Myocyte (in vitro differentiated cells): ENCODE measurements at regions not wholly inside any gene's neighbourhood (a gene's known extent, or its start where the extent isn't known, plus 50 kb on each side); places are given as distances from the start of the nearest gene placed in this dataset.

Experiments used
- DNase-seq: peaks from one replicate; pipeline ENCODE4 v3.0.0-alpha.2; 2012; ENCODE audit warnings: low read depth

DNA sequence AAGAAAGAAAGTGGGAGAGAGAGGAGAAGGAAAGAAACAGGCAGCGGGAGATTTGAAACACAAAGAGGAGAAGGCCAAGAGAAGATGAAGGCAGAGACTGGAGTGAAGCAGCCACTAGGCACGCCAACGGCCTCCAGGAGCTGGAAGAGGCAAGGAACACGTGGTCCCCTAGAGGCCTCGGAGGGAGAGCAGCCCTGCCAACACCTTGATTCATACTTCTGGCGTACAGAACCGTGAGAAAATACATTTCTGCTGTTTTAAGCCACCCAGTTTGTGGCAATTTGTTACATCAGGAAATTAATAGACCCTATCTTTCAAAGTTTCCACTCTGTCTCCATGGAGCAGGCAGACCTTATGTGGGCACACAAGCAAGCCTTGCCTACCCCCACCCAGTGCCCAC lies 133.4 kb downstream of the ACTL7B start:
- no peak for DNase-seq

DNA sequence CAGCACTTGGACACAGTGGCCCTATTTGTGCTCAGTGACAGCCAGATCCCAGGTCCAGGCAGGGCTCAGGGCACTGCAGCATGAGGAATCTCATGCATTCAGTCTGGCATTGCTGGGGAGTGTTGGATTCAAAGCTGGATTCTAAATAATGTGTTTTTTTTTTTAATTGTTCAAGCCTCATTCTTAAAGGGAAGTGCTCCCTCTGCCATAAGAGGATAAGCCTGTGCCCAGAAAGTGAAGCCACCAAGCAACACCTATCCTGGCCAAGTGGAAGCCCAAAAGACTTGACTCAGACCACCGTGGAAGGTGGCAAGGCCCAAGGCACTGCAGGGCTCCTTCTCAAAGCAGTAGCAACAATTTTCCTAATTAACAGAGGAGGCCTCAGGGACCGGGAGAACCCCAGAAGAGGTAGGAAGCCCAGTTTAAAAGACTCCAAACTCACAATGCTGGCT lies 135.6 kb downstream of the ACTL7B start:
- no peak for DNase-seq

DNA sequence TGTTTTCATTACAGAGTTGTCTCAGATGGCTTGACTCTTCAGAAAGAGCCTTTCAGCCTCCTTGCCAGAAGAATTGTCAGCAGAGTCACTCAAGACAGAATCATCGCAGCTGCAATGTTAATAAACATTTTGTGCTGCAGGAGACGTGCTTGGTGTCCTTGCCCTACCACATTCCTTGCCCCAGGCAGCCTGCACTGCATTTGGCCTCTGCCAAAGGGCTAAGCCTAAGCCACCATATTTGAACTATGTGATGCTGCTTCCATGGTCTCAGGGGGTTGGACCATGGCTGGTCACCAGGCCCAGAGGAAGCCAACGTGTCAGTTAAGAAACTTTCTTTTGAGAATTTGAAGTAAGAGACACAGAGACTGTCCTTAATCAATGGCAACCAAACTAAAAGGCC lies 145.4 kb downstream of the ACTL7B start:
- DNase-seq = no peak

DNA sequence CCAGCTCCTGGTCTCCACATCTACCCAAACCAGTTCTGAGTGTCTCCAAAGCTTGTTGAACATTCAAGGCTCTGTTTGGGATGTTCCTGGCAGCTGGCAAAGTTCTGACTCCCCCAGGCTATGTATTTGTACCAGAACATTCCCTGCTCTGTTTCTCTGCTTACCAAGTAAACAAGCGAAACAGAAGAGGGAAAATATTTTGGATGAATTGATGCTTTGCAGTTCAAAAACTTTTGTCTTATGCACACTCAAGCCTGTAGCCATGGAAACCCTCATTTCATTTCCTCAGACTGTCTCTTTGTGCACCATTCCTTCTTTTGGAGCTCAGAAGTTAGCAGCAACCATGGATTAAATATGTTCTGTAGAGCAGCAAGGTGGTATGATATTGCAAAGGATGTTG lies 145.8 kb downstream of the ACTL7B start:
- DNase-seq = no peak

DNA sequence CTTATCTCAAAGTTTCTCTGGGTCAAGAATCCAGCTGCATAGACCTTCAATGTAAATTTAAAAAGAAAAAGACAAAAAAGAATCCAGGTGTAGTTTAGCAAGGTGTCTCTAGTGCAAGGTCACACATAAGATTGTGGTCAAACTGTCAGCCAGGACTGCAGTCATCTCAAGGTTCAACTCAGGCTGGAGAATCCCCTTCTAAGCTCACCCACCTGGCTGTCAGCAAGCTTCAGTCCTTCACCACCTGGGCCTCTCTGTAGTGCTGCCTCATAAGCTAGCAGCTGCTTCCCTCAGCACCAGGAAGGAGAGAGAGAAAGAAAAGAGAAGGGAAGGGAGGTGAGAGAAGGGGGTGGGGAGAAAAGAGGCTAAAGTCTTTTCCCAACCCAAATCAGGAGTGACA lies 146.7 kb downstream of the ACTL7B start:
- DNase-seq = no peak

DNA sequence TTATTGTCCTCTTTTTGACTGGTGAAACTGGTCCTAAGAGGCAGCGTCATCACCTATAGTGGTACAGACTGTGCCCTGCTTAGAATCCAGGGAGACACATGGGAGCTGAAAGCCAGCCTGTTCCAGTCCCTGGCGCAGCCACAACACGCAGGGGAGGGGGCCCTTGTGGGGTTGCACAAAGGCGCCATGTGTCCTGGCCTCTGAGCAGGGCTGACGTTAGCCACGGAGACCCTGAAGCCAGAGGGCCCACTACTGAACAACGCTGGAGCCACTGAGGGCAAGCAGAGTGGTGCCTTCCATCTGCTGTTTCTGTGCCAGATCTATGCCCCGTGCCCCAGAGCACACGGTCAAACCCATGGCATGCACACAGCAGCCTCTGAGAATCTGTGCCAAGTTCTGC lies 147.3 kb downstream of the ACTL7B start:
- no peak for DNase-seq

DNA sequence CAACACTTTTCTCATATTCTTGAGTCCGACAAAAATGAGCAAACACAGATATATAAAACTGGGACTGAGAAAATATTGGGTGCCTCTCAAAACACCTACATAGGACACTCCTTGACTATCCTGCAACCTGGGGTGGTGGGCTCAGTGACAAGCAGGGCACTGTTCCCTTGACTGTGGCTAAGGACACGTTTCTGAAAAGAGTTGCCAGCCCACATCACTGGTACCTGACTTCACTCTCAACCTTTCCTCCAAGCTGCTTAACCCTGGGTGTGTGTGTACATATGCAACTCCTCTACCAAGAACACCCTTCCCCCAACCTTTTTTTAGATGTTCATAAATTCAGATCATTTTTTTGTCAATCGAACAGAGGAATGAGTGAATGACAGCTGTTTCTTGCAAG lies 148.7 kb downstream of the ACTL7B start:
- DNase-seq = no peak

DNA sequence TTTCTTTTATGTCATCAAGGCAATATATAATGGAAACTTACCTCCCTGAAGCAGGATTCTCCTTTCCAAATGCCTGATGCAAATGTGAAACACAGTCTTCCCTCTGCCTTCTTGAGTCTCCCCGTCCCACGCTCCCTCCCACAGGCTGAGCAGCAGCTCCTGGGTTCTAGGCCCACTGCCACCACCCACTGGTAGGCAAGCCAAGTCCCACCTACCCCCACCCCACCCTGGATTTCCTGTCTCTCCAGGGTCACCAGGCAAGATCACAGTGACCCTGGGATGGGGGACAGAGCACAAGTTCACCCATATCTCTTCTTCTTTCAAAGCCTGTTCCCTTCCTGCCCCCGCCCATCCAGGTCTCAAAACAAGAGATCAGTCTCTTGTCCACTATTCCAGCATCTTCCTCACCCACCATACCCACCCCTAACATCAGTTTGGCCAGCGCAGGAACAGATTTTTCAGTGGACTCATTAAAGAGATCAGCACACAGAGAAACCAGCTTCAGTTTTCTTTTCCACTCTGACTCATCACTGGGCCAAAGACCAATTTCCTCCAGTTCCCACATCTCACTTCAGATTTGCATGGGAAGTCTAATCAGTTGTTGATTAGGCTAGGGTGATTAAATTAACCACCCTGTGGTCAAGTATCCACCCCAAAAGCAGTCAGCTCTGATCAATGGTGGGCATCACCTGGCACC lies 151.5 kb downstream of the ACTL7B start:
- DNase-seq = peak; percentile 26

DNA sequence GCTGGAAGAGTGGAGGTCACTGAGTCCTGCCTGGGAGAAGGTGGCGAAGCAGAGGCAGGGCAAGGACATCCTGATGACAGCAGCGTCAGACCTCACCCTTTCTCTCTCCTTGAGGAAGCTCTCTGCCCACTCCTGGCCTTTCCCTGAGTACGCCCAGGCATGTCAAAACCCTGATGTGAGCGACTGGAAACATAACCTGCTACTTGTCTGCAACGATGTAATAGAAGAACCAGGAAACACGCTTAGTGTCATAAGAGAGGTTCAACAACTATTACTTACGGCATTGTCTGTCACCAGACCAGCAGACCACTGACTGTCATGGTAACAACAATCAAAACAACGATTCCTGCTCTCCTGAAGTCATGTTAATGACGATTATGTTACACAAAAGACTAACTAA lies 152.4 kb downstream of the ACTL7B start:
- no peak for DNase-seq

DNA sequence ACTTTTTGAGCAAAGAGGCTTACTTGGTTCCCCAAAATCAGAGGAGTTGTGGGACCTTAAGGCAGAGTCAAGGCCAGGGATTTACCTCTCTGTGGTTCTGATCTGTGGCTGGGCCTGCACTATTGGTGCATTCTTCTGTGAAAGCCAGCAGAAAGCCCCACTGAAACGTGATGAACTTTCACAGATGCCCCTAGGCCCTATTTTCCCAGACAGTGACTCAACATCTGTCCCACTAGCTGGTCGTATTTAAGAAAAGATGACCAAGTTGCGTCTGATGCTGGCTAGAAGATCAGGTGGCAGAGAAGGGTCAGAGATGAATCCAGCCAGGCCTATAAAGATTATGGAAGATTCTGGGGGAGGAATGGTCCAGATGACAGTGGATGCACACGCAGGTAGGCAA lies 153.1 kb downstream of the ACTL7B start:
- DNase-seq = no peak

DNA sequence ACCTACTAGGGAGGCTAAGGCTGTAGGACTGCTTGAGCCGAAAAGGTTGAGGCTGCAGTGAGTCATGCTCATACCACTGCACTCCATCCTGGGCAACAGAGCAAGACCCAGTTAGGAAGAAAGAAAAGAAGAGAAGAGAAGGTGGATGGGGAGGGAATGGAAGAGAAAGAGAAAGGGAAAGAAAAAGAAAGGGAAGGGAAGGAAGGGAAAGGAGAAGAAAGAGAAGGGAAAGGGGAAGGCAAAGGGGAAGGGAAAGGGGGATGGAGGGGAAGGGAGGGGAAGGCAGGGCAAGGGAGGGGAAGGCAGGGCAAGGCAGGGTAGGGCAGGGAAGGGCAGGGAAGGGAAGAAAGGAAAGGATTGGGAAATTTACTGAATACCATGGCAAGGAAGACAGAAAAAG lies 157.0 kb downstream of the ACTL7B start:
- DNase-seq = no peak

DNA sequence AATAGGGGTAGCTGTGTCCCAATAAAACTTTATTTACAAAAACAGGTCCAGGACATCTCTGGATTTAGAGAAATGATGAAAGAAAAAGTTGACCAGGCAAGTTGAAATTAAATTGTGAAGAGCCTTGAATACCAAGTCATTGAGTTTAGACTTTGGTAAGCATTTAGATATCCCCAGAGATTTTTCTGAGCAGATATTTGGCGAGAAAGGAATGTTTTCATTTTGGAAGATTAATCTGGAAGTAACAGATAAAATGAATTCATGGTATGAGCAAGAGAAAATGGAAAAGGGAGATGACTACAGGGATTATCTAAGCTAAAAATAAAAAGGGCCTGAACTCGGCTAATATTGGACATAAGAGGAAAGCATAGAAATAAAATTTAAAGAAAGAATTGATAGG lies 157.6 kb downstream of the ACTL7B start:
- DNase-seq = peak; percentile 13

DNA sequence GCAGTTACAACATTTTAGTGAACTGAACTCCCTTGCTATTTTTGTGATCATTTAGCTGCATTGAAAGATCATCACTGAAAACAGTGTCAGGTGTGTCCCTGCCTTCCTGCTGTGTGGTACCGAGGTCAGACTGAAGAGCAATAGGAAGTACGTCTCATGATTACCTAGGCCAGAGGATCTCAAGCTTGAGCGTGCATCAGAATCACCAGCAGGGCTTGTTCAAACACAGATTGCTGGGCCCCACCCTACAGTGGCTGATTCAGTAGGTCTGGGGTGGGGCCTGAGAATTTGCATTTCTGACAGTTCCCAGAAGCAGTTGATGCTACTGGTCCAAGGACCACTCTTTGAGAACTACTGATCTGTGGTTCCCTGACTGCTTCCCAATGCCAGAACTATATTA lies 159.6 kb downstream of the ACTL7B start:
- DNase-seq = no peak

DNA sequence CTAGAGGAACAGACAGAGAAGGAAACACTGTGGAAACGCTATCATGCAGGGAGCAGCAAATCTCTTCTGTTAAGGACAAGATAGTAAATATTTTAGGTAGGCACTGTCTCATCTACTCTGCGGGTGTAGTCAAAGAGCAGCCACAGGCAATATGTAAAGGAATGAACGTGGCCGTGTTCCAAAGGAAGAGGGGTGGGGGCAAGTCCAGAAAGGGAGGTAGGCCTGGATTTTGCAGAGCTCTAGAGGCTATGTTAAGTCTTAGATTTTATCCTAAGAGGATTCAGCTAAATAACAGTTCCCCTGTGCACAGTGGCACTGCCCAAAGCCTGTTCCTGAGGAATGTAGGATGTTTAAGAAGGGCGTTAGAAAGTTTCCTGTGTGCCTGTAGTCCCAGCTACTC lies 161.6 kb downstream of the ACTL7B start:
- no peak for DNase-seq

DNA sequence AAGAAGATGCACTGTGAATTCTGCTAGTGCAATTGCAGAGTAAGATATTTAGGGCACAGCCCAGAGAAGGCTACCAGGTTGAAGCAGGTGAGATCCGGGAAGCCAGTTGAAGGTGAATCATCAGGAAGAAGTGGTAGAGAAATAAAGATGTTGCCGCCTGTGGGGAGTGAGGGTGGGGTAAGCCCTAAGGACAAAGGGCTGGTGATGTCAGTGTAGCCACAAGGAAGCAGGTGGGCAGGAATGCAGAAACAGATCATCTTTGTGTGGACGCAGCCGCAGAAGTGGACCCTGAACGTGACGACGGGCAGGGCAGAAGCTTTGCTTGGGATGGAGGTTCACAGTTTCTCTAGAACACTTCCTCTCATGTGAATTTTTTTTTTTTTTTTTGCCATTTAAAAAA lies 164.2 kb downstream of the ACTL7B start:
- DNase-seq = no peak

DNA sequence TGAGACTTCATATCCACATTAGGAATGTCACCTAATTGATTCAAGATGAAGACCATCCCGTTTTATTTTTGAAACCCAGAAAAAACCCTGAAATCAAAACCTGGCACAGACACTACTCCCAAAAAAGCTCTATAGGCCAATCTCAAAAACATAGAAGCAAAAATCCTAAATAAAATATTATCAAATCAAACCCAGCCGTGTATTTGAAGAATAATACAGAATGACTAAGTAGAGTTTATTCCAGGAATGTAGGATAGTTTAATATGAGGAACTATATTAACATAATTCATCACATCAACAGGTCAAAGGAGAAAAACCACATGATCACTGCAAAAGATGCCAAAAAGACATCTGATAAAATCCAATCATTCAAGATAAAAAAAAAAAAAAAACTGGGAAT lies 167.1 kb downstream of the ACTL7B start:
- DNase-seq = no peak

DNA sequence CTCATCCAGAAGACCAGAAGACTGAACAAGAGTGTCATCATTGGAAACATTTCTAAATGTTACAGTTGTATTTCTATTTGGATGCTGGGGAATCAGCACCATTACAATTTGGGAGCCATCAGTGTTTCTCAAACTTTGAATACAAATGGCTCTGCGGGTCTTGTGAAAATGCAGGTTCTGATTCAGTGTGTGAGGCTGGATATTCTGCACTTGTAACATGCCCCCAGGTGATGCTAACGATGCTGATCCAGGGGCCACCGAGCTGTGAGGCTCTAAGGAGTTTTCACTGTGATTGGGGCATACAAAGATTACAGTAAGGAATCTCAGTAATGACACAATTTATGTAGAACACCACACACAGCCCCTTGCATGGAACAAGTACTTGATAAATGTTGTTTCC lies 167.7 kb downstream of the ACTL7B start:
- no peak for DNase-seq

DNA sequence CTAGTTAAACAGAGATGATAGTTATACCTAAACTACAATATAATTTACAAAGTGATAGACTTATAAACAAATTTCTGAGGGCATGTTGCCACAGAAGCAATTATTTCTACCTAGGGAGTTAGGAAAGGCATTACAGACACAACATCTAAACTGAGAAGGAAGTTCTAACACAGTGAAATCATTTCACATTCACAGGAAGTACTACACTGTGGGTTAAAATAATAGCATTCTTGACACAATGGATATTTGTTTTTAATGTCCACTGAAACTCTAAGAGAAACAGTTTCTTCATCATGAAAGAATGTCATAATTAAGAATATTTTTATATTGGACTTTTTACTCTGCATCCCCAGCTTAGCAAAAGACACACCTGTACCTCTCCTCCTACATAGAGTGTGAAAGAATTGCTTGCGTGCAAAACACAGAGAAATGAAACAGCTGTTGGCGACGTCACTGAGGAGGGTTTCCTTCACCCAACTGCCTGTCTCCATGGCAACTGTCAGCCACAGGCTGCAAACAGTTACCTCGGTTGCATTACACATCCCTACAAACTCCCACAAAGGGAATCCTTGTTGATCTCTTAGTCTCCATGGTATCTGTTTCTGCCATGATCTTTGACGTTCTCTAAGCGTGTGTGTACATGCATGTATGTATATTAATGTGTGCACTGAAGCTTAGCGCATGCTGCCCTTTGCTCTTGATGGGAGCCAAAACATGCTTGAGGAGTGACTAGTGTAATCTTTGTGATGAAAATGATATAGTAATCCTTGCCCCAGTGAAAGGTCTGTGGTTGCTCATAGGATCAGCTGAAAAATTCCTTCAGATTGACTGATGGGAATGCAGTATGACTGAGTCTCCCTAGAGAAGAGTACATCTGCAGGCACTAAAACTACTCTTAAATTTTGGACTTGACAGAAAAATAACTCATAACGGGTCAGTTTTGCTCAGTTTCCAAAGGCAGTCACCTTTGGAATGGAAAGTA lies 168.5 kb downstream of the ACTL7B start:
- DNase-seq = peak; percentile 86

DNA sequence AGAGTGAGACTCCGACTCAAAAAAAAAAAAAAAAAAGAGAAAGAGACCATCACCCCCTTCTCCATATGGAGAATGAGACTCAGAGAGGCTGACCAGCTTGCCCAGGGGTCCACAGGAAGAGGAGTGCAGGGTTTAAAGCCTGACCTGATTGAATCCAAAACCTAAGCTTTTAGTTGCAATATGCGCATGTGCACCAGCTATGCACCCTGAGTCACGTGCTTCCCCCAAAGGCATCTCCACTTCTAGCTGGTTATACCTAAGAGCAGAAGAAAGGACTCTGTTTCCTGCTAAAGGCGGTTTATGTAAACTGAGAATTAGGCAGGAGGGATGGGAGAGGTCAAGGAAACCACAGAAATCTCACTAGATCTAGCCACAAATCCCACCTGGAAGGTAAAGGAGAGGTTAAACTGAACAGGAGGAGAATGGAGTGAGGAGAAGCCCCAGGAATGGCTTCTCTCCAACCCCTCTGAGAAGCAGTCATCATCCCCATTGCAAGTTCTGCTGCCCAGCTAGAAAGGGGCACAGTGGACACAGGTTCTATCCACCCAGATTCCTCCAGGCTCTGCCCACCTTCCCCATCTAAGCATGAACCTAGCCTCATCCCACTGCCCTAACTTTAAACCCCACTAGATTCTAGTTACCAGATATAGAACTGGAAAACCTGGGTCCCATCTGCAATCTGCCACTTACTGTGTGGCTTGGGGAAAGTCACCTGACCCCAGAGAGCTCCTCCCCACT lies 171.3 kb downstream of the ACTL7B start:
- DNase-seq = no peak

DNA sequence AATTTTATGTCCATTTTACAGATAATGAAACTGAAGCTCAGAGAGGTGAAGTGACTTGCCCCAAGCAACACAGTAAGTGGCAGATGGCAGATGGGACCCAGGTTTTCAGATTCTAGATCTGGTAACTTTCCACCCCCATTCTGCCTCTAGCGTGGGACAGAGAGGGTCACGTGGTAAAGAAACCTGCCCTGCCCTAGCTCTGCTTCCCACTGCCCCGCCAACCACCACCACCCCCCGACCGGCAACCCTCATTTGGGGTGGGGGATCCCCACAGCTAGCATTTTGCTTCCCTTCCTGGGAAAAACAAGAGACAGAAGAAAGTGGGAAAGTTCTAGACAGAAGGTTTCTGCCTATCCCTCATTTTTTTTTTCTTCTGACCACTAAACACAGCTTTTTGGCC lies 172.5 kb downstream of the ACTL7B start:
- DNase-seq = no peak

DNA sequence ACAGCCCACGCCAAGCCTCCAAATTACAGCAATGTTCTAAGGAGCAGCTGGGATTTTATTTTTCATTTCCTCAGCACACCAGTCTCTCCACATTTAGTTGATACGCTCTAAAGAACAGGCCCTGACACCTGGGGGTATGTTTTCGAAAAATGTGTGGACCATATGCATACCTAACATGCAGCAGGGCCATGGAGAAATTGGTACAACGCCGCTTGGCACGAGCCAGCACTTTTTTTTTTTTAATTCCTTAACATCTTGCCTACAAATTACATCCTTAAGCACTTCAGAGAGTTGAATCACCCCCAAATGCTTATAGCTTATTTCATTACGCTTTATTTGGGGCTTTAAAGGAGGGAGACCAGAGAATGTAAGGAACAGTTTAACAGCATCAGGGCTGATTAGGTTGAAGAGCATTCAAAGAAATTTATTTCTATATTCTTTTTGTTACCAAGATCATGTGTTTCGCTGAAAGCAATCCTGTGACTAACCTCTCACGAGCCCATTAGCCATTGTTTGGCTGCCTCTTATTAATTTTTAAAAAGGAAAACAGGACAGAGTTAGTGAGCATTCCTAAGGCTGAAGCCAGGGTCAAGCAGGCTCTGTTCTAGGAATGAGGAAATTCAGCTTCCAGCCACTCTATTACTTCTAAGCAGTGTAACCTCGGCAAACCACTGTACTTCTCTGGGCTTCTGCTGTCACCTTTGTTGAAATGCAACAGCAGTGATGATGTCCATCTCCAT lies 173.8 kb downstream of the ACTL7B start:
- no peak for DNase-seq
